ENCODE measurements at regions not wholly inside any gene's neighbourhood (a gene's known extent, or its start where the extent isn't known, plus 50 kb on each side); places are given as distances from the start of the nearest gene placed in this dataset.

DNA sequence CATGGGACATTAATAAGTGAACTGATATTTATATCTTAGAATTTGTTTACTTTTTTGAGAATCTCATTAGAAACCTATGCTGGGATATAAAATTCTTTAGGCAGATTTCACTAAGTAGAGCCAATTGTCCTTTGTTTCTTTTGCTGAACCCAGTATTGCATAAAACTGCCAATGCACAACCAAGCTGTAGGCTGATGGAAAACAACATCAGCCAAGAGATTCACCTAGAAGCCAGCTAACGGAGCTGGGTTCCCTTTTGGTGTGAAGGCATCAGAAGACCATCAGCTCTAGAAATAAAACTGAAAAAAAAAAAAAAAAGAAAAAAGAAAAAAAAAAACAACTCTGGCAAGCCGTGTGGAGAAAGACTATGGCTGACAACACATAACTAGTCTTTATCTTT is 328.2 kb upstream of the PDE3A start:
- no peak for DNase-seq (ENCODE audit: extremely low read depth, low read depth)
- no peak overlapping the region for H3K4me3 ChIP-seq (replicated peaks; ENCODE audit: low read depth, low read length)
- TF ChIP-seq, protein P1, sequence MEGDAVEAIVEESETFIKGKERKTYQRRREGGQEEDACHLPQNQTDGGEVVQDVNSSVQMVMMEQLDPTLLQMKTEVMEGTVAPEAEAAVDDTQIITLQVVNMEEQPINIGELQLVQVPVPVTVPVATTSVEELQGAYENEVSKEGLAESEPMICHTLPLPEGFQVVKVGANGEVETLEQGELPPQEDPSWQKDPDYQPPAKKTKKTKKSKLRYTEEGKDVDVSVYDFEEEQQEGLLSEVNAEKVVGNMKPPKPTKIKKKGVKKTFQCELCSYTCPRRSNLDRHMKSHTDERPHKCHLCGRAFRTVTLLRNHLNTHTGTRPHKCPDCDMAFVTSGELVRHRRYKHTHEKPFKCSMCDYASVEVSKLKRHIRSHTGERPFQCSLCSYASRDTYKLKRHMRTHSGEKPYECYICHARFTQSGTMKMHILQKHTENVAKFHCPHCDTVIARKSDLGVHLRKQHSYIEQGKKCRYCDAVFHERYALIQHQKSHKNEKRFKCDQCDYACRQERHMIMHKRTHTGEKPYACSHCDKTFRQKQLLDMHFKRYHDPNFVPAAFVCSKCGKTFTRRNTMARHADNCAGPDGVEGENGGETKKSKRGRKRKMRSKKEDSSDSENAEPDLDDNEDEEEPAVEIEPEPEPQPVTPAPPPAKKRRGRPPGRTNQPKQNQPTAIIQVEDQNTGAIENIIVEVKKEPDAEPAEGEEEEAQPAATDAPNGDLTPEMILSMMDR (IDR thresholded peaks at IDR 0.05; ENCODE audit: low read depth, low read length, missing control alignments), result no peak

DNA sequence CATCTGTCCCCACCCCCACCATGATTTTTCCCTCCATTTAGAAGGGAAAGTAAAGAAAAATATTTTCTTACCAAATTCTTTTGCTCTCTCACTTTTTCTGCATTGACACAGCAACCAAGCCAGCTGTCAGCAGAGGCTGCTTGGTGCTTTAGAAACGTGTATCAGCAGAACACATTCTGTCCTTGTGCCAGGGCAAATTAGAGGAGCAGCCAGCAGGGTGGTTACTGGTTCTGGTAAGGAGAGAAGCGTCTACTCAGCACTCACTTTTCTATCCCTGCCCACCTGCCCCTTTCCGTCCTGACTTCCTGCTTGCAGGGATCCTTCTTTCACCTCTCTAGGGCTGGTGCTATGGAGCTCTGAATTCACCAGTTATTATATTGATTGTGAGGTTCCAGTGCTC is 327.5 kb upstream of the PDE3A start:
- no peak for DNase-seq (ENCODE audit: extremely low read depth, low read depth)
- no peak overlapping the region for H3K4me3 ChIP-seq (replicated peaks; ENCODE audit: low read depth, low read length)
- TF ChIP-seq, protein P1 (IDR thresholded peaks at IDR 0.05; ENCODE audit: low read depth, low read length, missing control alignments), result no peak

DNA sequence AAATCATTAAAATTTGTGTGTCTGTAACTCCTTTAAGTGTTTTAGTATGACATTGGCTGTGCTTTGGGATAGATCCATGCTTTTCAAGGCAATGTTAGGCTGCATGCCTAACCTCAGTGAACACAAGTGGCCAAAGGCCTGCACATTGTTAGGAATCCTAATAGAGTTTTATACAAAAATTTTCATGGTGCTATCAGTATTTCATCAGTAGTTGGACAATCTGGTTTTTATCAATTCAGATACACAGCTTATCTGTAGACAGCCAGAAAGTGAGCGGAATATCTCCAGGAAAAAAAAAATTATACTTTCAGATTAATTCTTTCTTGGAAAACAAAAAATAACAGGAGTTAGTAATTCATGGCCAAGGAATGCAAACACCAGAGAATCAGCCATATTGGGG is 324.0 kb upstream of the PDE3A start:
- TF ChIP-seq, protein P1 (IDR thresholded peaks at IDR 0.05; ENCODE audit: low read depth, low read length, missing control alignments), result no peak
- no peak for DNase-seq (ENCODE audit: extremely low read depth, low read depth)
- no peak overlapping the region for H3K4me3 ChIP-seq (replicated peaks; ENCODE audit: low read depth, low read length)

DNA sequence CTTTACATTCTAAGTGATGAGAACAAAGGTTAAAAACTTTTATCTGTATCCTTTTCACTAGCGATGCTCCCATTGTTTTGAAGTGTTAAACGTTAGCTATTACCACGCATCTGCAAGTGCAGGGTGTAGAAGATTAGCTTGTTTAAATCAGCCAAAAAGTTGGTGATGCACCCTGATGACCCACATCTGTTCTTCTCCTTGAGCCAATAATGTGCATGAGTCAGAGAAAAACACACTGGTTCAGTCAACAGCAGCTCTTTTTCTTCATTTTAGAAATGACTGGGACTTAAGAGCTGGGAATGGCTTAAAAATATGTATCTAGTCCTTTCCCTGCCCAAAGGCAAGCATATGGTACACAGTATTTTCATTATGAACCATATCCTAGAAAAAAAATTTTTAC is 323.5 kb upstream of the PDE3A start:
- TF ChIP-seq, protein P1 (IDR thresholded peaks at IDR 0.05; ENCODE audit: low read depth, low read length, missing control alignments), result no peak
- DNase-seq (ENCODE audit: extremely low read depth, low read depth), result no peak
- H3K4me3 ChIP-seq (replicated peaks; ENCODE audit: low read depth, low read length), result no peak overlapping the region

DNA sequence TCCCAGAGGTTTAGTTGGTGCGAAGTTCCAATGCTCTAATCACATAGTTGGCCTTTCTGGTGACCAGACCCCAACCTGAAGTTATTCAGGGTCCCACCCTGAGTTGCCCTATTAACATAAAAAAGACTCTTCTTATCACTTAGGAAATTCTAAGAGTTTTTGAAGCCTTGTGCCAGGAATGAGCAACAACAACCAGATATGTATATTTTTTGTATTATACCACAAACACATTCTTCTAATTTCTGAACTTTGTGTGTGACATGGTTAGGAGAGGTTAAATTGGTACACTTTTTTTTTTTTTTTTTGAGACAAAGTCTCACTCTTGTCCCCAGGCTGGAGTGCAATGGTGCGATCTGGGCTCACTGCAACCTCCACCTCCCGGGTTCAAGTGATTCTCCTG is 320.4 kb upstream of the PDE3A start:
- no peak overlapping the region for H3K4me3 ChIP-seq (replicated peaks; ENCODE audit: low read depth, low read length)
- DNase-seq (ENCODE audit: extremely low read depth, low read depth), result no peak
- TF ChIP-seq, protein P1 (IDR thresholded peaks at IDR 0.05; ENCODE audit: low read depth, low read length, missing control alignments), result no peak

DNA sequence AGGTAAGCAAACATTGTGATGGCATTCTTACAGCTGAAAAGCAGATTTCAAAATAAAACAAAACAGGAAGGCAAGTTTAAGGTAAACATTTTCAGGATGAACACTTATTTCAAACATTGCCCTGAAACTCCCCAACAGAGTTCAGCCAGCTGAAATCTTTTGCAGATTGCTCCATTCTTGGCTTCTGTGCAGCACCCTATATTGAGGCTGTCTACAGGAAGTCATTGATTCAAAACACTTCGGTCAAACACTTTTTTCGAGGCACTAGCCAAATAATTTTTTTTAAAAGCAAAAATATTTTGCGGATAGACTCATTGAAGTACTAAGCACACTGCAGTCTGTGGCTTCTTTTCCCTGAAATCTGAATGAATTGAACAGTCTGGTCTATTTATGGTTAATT is 318.1 kb upstream of the PDE3A start:
- TF ChIP-seq, protein P1 (IDR thresholded peaks at IDR 0.05; ENCODE audit: low read depth, low read length, missing control alignments), result no peak
- no peak overlapping the region for H3K4me3 ChIP-seq (replicated peaks; ENCODE audit: low read depth, low read length)
- DNase-seq (ENCODE audit: extremely low read depth, low read depth), result no peak

DNA sequence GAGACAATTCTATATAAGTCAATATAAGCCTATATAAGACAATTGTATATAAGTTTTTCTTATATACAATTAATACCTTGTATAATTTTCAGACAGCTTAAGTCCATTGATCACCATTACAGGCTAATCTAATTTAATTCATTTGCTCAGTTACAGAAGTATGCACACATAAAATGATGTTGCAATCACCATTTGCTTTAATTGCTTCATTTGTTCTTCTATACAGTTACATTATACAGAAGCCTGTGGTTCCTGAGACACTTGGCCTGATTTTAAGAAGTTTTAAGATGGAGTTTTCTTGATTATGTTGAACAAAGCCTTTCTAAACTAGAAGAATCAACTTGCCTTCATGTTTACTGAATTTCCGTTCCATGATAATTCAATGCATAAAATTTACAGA is 314.6 kb upstream of the PDE3A start:
- TF ChIP-seq, protein P1 (IDR thresholded peaks at IDR 0.05; ENCODE audit: low read depth, low read length, missing control alignments), result no peak
- DNase-seq (ENCODE audit: extremely low read depth, low read depth), result no peak
- no peak overlapping the region for H3K4me3 ChIP-seq (replicated peaks; ENCODE audit: low read depth, low read length)

All from HFF-Myc (cell line).